Astrocyte of the spinal cord (primary cell): ENCODE measurements at regions not wholly inside any gene's neighbourhood (a gene's known extent, or its start where the extent isn't known, plus 50 kb on each side); places are given as distances from the start of the nearest gene placed in this dataset.

Experiments used
- DNase-seq: peaks from one replicate; pipeline ENCODE4 v3.0.0; 2011; ENCODE audit warnings: low read depth, low spot score
- H3K4me3 ChIP-seq: 2 replicates; pipeline ENCODE4 v1.5.1; 2011; ENCODE audit warnings: low read depth, mild to moderate bottlenecking, low read length, moderate library complexity
- in situ Hi-C: cut with HindIII; loops from 2 replicates; pipeline ENCODE4 v1.10.0; 2017; ENCODE audit warnings: low sequenced_read_pairs
- TF ChIP-seq, protein P1 (sequence below): IDR thresholded peaks from 2 replicates; pipeline ENCODE4 v1.5.1; 2012; ENCODE audit warnings: low read depth, mild to moderate bottlenecking, low read length, inconsistent platforms

DNA sequence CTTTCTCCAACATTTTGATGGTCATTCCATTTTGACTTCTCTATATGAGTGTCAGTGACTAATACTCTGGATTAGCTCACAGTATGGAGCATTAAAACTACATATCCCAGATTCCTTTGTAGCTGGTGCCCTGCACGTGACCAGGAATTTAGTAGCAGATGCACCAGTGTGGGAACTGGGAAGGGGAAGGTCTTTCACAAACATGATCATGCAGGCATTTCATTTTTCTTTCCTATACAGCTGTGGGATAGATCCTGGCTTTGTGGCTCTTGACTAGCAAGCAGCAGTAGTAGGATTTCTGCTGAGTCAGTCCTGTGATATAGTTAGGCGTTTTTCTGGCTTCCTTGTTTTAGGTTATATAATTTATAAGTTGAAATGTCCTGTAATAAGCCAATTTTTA, 971.0 kb upstream of the CDH2 start:
- DNase-seq = peak; percentile 65
- in situ Hi-C loops = no loop called here
- no peak overlapping the region for H3K4me3 ChIP-seq
- TF ChIP-seq, protein P1, sequence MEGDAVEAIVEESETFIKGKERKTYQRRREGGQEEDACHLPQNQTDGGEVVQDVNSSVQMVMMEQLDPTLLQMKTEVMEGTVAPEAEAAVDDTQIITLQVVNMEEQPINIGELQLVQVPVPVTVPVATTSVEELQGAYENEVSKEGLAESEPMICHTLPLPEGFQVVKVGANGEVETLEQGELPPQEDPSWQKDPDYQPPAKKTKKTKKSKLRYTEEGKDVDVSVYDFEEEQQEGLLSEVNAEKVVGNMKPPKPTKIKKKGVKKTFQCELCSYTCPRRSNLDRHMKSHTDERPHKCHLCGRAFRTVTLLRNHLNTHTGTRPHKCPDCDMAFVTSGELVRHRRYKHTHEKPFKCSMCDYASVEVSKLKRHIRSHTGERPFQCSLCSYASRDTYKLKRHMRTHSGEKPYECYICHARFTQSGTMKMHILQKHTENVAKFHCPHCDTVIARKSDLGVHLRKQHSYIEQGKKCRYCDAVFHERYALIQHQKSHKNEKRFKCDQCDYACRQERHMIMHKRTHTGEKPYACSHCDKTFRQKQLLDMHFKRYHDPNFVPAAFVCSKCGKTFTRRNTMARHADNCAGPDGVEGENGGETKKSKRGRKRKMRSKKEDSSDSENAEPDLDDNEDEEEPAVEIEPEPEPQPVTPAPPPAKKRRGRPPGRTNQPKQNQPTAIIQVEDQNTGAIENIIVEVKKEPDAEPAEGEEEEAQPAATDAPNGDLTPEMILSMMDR = no peak

- H3K4me3 ChIP-seq = no peak overlapping the region
- in situ Hi-C loops = no loop called here
- DNase-seq = no peak
- TF ChIP-seq, protein P1 = no peak
Observed at GRCh38 chr18:29146068-29146467, 969.1 kb upstream of the CDH2 start.

- TF ChIP-seq, protein P1 = no peak
- no peak for DNase-seq
- no peak overlapping the region for H3K4me3 ChIP-seq
- in situ Hi-C loops = no loop called here
Observed at GRCh38 chr18:29140590-29140989, 963.7 kb upstream of the CDH2 start.

- in situ Hi-C loops = no loop called here
- no peak overlapping the region for H3K4me3 ChIP-seq
- DNase-seq = no peak
- TF ChIP-seq, protein P1 = no peak
Observed at GRCh38 chr18:29137773-29138495, 961.0 kb upstream of the CDH2 start.

- TF ChIP-seq, protein P1 = no peak
- H3K4me3 ChIP-seq = no peak overlapping the region
- in situ Hi-C loops = no loop called here
- peak; percentile 20 for DNase-seq
Observed at GRCh38 chr18:29123706-29124530, 947.0 kb upstream of the CDH2 start.

DNA sequence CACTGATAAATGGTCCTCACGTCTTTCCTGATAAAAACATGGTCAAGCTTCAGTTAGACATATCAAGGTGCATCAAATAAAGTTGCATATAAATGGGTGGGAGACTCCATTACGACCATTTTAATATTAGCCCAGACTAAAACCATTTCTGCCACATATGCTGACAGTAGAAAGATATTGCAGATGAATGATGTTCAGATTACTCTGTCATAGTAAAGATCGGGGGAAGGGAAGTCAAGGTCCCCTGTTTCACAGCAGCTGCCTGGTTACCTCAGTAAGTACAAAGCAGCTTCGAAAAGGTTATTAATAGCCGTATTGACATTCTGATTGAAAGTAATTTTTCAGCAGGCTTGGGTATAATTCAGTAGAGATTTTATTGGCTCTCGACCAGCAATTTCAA, 927.7 kb upstream of the CDH2 start:
- DNase-seq = no peak
- no peak overlapping the region for H3K4me3 ChIP-seq
- in situ Hi-C loops = no loop called here
- TF ChIP-seq, protein P1 = no peak
